NCI-H1092 (cell line): ENCODE measurements at regions not wholly inside any gene's neighbourhood (a gene's known extent, or its start where the extent isn't known, plus 50 kb on each side); places are given as distances from the start of the nearest gene placed in this dataset.
"Not testable (repeated sequence)": the region's sequence is repeated elsewhere in the genome, so short reads cannot be mapped to it uniquely, and the experiment has no call there.

Experiments used
- DNase-seq: peaks from one replicate; lab custom pipeline; 2025; lab: John Stamatoyannopoulos, UW

DNA sequence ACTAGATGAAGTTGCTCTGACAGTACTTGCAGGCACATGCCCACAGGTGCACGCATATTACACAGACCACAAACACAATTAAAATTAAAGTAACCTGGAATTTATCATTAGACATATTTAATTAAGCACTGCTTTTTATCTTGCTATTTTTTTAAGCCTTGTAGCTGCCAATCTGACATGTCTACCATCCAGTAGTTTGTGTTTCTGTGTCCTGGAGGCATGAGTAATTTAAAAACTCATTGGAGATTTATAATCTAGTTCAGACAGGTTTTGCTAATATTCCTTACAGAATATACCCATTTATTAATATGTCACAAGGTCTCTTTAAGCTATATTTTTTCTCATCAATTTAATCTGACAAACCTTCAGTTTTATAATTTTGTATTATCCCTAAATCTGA is 445.0 kb upstream of the KLF6 start:
- DNase-seq = no peak

DNA sequence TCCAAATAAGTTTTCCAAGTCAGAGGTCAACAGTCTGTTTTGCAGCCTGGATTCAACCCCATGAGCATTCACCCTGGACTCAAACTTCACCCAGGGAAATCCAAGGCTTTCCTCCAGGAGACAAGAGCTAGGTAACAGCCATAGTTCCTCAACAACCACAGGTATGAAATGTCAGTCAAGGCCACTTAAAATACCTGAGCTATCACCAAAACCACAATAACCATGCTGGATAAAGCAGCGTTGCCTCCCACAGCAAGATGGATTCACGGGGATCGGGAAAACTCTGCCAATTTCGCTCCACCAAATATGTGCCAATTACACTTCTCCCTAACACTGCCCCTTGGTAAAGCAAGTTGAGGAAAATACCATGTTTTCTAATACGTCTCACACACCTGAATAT is 444.1 kb upstream of the KLF6 start:
- no peak for DNase-seq

DNA sequence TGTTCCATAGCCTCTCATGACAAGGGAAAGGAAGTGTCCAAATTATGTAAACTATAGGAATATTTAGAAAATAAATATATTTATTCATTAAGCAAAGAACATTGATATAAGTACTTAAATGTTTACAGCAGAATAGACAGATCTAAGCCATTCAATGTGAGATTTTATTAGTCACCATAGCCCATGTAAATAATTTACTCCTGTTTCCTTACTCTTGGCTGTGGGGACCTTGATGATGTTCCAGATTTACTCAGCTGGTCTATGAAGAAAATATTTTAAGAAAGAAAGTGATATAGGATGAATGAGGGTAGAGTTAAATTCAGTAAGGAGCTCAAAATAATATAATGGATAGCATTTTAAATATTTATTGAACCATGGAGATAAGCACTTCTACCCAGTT is 442.6 kb upstream of the KLF6 start:
- no peak for DNase-seq

DNA sequence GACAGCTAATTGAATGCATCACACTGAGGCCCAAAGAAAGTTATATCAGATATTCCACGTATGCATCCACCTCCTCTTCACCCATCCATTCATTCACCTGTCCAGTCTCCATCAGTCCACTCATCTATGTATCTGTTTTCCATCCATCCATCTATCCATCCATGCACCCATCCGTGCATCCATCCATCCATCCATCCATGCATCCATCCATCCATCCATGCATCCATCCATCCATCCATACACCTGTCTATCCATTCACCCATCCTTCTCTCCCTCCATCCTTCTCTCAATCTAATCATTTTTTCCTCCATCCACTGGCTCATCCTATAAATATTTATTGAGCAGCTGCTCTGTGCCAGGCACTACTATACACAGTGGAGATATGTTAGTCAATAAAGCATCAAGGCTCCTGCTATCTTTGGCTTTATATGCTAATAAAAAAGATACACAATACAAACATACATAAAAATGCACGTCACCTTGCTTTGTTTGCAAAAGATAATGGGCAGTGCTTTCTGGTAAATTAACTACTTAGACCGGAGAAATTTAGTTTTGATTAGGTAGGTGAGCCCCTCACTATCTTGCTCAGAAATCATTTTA is 442.0 kb upstream of the KLF6 start:
- DNase-seq = no peak

DNA sequence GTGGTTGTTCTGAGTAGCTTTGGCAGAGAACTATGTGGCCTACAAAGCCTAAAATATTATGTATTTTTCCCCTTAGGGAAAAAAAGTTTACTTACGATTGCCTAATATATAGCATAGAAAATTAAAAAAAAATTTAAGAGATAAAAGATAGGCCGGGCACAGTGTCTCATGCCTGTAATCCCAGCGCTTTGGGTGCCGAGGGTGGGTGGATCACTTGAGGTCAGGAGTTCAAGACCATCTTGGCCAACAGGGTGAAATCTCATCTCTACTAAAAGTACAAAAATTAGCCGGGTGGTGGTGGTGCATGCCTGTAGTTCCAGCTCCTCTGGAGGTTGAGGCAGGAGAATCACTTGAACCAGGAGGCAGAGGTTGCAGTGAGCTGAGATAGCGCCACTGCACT is 439.2 kb upstream of the KLF6 start:
- no peak for DNase-seq

DNA sequence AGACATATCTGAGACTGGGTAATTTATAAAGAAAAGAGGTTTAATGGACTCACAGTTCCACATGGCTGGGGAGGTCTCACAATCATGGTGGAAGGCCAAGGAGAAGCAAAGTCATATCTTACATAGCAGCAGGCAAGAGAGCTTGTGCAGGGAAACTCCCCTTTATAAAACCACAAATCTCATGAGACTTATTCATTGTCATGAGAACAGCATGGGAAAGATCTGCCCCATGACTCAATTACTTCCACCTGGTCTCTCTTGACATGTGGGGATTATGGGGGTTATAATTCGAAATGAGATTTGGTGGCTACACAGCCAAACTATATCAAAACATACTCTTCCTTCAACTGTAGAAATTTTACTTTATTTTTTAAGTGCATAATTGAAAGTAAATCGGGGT is 436.3 kb upstream of the KLF6 start:
- DNase-seq = not testable (repeated sequence)

DNA sequence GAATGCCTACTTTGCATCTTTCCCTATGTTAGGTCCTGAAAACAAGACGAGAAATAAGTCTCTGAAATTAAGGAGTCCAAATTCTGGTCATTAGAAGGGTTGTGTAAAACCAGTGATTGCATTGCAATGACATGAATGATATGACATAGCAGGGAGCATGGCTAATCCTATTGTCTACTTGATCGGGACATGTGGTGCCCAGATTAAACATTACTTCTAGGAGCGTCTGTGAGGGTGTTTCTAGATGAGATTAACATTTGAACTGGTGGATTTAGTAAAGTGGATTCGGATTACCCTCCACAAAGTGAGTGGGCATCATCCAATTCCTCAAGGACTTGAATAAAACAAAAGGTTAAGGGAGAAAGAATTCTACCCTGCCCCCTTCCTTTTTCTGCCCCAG is 434.9 kb upstream of the KLF6 start:
- no peak for DNase-seq

DNA sequence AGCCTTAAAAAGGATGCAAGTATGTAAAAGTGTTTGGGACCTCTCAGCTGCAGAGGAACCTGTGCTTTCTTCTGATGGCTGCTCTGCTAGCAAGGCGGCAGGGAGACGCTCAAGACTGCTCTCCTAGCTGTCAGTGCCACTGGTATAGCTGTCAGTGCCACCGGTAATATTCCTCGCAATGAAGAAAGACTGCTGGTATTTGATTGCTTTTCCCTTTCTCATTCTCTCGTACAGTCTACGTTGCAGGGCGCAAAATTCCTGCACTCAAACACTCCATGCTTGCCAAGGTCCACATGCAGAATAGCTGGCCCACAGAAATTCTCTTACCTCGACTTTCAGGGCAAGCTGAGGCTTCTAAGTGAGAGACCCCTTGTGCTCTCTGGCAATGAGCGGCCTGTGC is 432.6 kb upstream of the KLF6 start:
- no peak for DNase-seq

DNA sequence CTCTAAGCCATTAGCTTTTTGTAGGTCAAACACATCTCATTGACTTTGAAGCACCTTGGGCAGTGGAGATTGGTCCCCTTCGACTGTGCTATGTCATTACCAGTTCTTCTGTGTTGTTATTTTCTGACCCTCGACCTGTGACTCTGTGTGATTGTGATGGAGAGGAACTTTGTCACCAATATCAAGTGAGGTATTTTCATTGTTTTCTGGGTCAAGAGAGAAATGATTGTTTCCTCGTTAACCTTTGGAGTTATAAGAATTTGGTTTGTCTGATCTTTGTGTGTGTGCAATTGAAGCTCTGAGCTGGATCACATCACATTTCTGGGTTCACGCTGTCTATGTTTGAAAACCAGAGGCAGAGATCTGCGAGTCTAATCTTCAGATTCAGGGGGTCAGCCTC is 432.2 kb upstream of the KLF6 start:
- DNase-seq = no peak

DNA sequence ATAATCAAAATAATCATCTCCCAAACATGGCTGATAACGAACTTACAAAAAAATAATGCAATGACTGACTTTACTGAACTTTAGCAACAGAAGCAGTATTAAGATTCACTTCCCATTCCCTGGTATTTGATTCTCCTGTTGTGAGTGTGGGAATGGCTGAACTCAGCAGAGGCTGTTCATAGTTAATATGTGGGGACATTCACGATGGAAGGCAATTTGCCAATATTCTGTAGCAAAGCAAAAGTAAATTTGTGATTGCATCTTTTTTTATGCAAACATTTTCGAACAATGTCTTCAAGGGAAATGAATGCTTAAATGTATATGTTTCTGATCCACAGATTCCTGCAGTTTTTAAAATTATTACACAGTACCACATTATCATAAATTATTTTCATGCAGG is 431.7 kb upstream of the KLF6 start:
- no peak for DNase-seq

DNA sequence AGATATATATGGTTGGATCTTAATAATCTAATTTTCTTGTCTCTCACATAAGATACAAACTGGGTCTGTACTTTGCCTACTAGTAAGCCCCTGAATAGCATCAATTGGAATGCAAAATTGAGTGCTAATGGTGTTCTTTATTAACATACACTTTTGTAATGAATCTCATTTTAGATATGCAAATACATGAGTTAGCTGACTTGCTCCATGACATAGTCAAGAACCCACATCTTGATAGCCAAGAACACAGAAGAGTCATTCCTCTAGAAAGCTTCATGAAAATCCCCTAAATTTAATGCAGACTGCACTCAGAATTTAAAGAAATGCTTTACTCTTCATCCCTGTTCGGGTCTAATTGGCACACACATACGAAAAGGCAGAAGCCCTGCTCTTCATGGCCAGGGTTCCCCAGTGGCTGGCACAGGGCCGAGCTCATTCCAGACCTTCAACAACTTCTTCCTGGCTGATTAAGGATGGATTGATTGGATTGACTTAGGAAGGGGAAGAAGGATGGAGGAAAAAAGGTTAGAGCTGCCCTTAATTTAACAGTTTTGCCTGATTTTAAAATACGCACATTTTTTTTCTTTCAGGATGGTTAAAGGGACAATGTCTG is 431.1 kb upstream of the KLF6 start:
- DNase-seq = no peak

DNA sequence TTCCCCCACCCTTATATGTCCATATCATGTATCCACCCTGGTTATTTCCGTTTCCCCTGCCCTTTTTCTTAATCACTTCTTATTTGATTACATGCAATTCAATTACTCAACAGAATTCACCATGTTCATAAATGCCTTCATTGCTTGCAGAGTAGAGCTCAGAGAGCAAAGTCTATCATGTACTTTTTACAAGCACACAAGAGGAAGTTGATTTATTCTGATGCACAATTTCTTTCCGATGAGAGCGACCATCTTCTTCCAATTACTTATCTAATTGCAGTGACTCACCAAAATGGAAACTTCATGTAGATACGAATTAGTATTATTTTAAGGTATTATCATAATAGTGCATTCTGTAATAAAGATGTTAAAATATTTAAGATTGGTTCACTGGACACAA is 430.5 kb upstream of the KLF6 start:
- DNase-seq = no peak

DNA sequence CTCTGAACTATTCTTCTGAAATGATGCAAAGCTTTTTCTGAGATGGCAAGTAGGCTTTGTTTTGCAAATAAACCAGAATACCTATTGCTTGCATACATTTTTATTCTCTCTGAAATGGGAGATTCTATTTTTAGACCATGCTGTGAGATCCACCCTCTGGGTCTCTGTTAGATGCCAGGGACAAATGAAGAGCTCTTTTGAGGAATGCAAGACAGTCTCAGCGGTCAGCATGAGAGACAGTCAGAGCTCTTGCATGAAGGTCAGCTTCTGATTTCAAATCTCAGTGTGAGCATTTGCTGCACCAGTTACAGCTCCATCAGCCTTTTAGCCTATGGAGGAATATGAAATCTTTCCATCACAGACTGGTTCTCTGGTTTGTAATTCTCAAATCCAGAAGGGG is 429.9 kb upstream of the KLF6 start:
- no peak for DNase-seq

DNA sequence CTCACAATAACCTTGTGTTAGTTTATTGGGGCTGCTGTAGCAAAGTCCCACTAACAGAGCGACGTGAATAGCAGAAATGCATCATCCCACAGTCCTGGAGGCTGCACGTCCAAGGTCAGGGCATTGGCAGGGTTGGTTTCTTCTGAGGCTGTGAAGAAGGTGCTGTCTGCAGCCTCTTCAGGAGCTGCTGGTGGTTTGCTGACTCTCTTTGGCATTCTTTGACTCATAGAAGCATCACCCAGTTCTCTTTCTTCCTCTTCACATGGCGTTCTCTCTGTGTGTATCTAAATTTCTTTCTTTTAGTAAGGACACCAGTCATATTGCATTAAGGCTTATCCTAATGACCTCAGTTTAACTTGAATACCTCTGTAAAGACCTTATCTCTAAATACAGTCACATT is 428.4 kb upstream of the KLF6 start:
- DNase-seq = no peak

DNA sequence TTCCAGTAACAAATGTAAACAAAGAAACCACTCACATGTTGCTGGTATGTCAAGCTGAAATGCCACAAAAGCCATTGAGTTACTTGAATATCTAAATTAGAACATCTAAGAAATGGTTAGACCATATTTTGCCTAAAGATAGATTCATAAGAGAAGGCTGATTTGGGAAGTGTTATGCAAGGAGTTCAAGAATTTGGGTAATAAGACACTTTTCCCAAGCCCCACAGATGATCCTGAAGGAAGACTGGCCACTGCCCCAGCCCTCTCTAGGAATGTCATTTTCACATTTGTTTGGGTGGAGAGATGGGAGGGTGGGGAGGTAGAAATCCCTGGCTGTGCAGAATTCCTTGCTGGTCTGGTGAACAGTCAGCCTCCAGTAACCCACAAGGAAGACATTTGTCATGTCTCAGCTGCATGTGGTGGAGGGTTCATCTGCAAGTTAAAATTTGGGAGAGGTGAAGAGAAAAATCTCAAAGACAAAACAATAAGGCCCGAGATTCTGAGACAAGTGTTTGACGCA is 427.2 kb upstream of the KLF6 start:
- DNase-seq = no peak

DNA sequence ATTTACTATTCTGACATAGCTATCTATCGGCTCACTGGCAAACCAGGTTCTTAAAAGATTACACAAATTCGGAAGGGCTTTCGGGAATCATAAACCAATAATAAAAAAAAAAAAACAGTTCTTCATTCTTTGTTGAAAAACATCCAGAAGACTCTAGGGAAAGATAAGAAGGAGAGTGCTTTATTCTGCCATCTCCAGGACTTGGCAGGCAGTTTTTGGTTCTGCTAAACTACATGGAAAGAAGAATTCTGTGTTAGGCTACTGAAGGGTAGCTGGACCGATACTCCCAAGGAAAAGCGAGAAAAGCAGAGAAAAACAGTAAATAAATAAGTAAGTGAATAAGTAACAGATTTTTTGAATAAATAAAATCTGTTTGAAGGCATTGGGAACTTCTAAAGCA is 423.5 kb upstream of the KLF6 start:
- no peak for DNase-seq

DNA sequence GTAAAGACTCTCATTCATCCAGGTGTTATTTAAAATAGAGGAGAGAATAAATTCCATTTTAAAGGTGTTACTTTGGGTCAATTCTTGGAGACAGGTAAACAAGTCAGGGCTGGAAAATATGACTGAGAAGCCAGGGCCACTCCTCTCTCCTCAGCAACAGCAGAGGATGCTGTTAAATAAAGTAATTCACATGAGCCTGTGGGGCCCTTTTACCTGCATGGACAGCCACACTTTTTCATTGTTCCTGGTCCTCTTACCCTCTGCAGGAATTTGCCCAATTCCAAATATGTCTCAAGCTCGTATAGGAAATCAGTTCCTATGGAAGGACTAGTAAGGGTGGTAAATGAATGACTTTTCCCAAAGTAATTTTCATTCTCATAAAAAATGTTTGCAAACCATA is 420.1 kb upstream of the KLF6 start:
- no peak for DNase-seq

DNA sequence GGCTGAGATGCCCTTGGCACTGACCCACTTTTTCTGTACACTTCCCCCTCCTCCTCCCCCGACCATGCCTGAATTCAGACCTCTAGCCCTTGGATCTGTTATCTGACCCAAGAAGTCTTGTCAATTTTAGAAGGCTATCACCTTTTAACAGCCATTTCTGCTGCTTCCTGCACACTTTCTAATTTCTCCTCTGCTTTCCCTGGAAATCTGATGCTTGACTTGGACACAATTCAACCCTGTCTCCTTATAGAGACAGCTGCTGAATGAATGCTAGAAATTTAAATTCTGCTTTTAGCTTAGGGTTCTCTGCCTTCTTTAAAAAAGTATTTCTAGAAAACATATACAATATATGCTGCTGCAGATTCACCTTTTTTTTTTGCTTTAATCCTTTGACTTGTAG is 417.9 kb upstream of the KLF6 start:
- DNase-seq = no peak

DNA sequence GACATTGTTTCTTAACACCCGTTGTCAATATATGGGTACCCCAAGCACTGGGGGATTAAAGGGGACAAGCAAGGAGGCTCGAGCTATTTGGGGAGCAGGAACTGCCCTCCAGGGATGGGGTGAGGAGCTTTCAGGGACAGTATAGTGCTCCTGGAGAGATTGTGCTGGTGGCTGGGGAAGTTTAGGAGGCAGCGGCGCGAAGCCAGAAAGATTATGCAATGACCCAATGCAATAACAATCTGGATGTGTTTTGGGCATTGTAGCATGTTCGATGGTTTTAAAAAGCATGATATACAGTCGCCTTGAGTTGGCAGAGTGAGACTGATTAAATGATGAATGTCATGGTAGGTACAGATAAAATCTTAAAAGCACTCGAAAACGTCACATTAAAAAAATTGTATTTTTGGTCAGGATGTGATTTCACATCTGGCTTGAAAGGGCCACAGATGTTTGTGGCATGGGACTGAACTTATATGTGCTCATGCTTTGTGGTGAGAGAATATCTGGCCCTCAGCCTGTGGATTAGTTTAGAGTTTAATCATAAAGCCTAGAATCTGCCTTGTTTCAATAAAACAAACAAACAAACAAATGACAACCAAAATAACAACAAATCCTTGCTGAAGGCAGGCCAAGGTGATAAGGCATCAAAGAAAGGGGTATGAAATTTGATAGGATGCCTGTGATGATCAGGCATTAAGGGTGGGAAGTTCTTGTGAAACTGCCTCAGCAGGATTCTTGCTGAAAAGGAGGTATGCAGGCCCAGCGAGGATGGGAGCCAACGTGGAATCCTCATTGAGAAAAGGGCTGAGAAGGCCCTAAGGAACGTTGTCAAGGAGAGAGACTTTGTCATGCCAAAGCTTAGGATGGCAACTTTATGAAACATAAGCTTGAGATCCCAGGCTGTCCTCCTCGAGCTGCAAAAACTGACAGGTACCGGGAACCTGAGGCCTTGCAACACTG is 417.1 kb upstream of the KLF6 start:
- DNase-seq = no peak

DNA sequence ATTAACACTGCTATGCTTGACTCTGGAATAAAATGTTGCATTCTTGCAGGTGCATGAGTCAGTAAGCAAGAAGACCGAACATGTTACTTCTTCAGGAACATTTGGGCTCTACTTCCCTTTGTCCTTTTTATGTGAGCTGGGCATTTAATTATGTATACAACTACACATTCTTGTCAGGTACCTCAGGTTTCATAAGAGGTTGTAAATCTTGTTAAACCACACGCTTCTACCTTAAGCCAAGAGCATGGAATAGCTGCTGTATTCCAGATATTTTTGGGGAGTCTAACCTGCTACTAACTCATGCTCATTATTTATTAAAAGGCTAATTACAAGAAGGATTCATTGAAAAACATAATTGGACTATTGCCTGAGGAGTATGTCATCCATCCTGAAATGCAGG is 414.2 kb upstream of the KLF6 start:
- no peak for DNase-seq

DNA sequence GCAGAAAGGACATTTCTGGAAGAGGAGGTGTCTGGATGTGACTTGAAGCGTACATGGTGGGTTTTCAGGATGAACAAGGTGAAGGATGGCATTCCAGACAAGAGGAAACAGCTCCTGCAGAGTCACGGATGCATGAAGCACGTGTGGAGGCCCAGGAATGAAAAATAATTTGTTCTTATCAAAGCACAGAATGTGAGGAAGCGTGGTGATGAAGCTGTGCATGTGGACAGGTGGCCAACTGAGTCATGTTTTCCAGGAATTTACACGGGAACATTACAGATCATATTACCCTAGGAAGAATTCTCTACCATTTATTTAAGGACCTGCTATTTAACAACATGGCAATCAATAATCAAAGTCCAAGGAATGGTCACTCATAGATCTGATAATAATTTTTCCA is 413.2 kb upstream of the KLF6 start:
- no peak for DNase-seq

DNA sequence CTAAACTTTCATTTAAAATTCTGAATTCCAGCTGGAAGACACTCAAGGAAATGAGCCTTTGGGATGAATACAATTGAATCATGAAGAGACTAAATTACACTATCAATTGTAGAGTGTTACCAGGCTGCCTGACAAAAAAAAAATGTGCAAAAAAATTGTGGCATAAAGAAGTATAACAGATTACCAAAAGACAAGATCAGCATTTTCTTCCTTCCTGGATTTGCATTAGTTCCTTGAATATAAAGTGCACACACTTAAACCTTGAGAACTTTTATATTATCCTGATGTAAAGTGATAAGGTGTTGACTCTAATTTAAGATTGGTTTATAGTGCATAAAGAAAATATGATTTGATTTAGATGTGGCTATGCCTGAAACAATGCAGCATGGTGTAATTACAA is 412.7 kb upstream of the KLF6 start:
- no peak for DNase-seq

DNA sequence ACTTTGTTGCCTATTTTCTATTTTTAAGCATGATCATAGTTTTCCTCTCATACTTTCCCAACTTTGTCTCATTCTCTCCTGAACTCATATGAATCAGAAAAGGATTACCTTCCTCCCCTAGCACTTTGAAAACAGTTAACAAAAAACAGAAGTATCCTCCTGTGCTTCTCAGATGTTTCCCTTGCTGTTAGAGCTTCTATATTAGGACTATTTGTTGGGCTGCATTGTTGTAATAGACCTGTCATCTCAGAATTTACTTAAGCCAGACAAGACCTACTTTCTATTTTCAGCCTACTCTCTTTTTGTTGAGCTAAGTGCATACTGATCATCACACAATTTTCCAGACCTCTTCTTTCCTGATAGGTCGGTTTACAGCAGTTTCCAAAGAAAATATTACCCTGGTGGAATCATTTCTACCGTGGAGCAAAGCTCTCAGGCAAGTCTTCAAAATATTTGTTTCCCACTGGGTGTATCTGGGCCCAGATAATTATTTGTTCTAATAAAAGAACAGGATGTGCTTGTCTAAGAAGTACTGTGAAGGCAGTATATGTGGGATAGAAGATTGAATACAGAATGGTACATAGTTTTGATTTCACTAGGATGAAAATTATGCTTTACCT is 411.9 kb upstream of the KLF6 start:
- no peak for DNase-seq
